Astrocyte (in vitro differentiated cells and primary cell): ENCODE measurements at regions not wholly inside any gene's neighbourhood (a gene's known extent, or its start where the extent isn't known, plus 50 kb on each side); places are given as distances from the start of the nearest gene placed in this dataset.

ENCODE experiments used
- DNase-seq: peaks from one replicate; pipeline ENCODE4 v3.0.0-alpha.2; 2010; ENCODE audit warnings: low read depth
- FAIRE-seq: peaks from 2 replicates; lab custom pipeline; 2011; peaks lifted over from hg19 to GRCh38; lab: Jason Lieb, UNC
- H2AFZ ChIP-seq: 2 replicates; pipeline ENCODE4 v1.6.0; 2012; ENCODE audit warnings: low read depth, low read length, inconsistent platforms
- H3K27ac ChIP-seq: 2 replicates; pipeline ENCODE4 v1.5.1; 2011; ENCODE audit warnings: low read depth, low read length, inconsistent platforms
- H3K27me3 ChIP-seq: 2 replicates; pipeline ENCODE4 v1.6.0; 2011; ENCODE audit warnings: low read length, inconsistent platforms; ENCODE audit not compliant: insufficient read depth
- H3K36me3 ChIP-seq: 2 replicates; pipeline ENCODE4 v1.5.1; 2011; ENCODE audit warnings: low read length, inconsistent platforms; ENCODE audit not compliant: insufficient read depth
- H3K4me1 ChIP-seq: 2 replicates; pipeline ENCODE4 v1.5.1; 2011; ENCODE audit warnings: low read length, inconsistent platforms; ENCODE audit not compliant: insufficient read depth
- H3K4me2 ChIP-seq: 2 replicates; pipeline ENCODE4 v1.6.0; 2012; ENCODE audit warnings: low read length, inconsistent platforms
- H3K4me3 ChIP-seq: 2 replicates; pipeline ENCODE4 v1.5.1; 2011; ENCODE audit warnings: low read depth, mild to moderate bottlenecking, low read length, inconsistent platforms; ENCODE audit not compliant: insufficient read depth
- H3K79me2 ChIP-seq: 2 replicates; pipeline ENCODE4 v1.6.0; 2012; ENCODE audit warnings: mild to moderate bottlenecking, low read length, inconsistent platforms; ENCODE audit not compliant: insufficient read depth
- H3K9ac ChIP-seq: 2 replicates; pipeline ENCODE4 v1.6.0; 2012; ENCODE audit warnings: mild to moderate bottlenecking, low read length, inconsistent platforms
- H3K9me3 ChIP-seq: 2 replicates; pipeline ENCODE4 v1.5.1; 2012; ENCODE audit warnings: low read depth, mild to moderate bottlenecking, low read length, inconsistent platforms; ENCODE audit not compliant: insufficient read depth
- H4K20me1 ChIP-seq: 2 replicates; pipeline ENCODE4 v1.6.0; 2012; ENCODE audit warnings: low read length, inconsistent platforms; ENCODE audit not compliant: insufficient read depth
- H3K27ac Mint-ChIP-seq: one replicate; pipeline ENCODE4 v1.8.0; 2021; ENCODE audit warnings: mild to moderate bottlenecking, mixed read lengths; ENCODE audit not compliant: unreplicated experiment
- H3K27me3 Mint-ChIP-seq: one replicate; pipeline ENCODE4 v1.8.0; 2021; ENCODE audit warnings: low read depth, mixed read lengths; ENCODE audit not compliant: unreplicated experiment
- H3K36me3 Mint-ChIP-seq: one replicate; pipeline ENCODE4 v1.8.0; 2021; ENCODE audit warnings: low read depth, mixed read lengths; ENCODE audit not compliant: unreplicated experiment
- H3K4me1 Mint-ChIP-seq: one replicate; pipeline ENCODE4 v1.8.0; 2021; ENCODE audit warnings: low read depth, mixed read lengths; ENCODE audit not compliant: unreplicated experiment
- H3K4me3 Mint-ChIP-seq: one replicate; pipeline ENCODE4 v1.8.0; 2021; ENCODE audit warnings: mild to moderate bottlenecking, moderate library complexity, mixed read lengths; ENCODE audit not compliant: unreplicated experiment
- H3K9me3 Mint-ChIP-seq: one replicate; pipeline ENCODE4 v1.8.0; 2021; ENCODE audit warnings: mild to moderate bottlenecking, mixed read lengths; ENCODE audit not compliant: unreplicated experiment
- EZH2 ChIP-seq: IDR thresholded peaks from 2 replicates; pipeline ENCODE4 v1.6.1; 2012; ENCODE audit warnings: mild to moderate bottlenecking, low read length, inconsistent platforms; ENCODE audit not compliant: insufficient read depth
- TF ChIP-seq, protein P1 (sequence below): IDR thresholded peaks from 2 replicates; pipeline ENCODE4 v1.5.1; 2011; ENCODE audit warnings: low read depth, mild to moderate bottlenecking, inconsistent platforms, low read length, moderate library complexity; ENCODE audit not compliant: insufficient read depth

DNA sequence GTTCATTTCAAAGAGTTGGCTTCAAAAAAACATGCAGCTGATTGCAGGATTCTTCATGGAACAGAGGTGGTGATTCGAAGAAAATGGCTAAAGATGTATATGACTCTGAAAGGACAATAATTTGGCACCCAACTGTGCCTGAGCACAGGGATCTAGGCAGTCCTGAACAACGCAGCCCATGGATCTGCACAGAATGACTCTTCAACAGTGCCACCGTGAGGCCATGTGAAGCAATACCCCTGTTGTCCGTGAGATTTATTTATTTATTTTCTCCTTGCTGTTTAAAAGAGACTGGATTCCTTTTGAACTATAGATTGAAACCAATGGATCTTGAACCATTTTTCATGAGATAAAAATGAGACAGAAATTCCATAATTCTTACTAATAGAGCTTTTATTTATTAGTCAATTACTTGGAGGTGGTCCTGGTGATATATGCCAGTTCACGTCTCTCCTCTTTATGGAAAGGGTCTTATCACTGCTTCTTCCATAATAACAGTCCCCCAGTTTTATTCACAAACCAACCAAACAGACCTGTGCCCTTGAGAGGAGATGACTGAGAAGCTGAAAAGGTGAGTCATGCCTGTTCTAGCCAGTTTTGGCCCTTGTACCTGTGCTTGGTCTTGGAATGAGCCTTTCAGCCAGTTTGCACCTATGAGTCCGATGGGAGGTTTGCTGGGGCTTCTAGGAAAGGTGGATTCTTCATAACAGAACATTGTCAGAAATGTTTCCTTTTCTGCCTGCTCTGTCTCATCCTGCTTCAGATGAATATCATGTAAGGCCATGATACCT, 1598.3 kb downstream of the AACS start:
- peaks cover 21% of the 10 kb centered on the region for H3K4me1 ChIP-seq
- H3K4me2 ChIP-seq: no peak overlapping the region
- H4K20me1 ChIP-seq: no peaks in the 10 kb centered on the region
- TF ChIP-seq, protein P1, sequence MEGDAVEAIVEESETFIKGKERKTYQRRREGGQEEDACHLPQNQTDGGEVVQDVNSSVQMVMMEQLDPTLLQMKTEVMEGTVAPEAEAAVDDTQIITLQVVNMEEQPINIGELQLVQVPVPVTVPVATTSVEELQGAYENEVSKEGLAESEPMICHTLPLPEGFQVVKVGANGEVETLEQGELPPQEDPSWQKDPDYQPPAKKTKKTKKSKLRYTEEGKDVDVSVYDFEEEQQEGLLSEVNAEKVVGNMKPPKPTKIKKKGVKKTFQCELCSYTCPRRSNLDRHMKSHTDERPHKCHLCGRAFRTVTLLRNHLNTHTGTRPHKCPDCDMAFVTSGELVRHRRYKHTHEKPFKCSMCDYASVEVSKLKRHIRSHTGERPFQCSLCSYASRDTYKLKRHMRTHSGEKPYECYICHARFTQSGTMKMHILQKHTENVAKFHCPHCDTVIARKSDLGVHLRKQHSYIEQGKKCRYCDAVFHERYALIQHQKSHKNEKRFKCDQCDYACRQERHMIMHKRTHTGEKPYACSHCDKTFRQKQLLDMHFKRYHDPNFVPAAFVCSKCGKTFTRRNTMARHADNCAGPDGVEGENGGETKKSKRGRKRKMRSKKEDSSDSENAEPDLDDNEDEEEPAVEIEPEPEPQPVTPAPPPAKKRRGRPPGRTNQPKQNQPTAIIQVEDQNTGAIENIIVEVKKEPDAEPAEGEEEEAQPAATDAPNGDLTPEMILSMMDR: peak; percentile 25
- TF ChIP-seq EZH2: no peak
- FAIRE-seq (no peak), DNase-seq (no peak)
- H3K36me3 Mint-ChIP-seq: no peaks in the 10 kb centered on the region
- no peak overlapping the region for H3K4me3 ChIP-seq
- H3K4me3 Mint-ChIP-seq: no peak overlapping the region
- H3K27me3 ChIP-seq: no peaks in the 10 kb centered on the region
- H3K27ac Mint-ChIP-seq: no peak overlapping the region
- no peak overlapping the region for H3K27ac ChIP-seq
- no peaks in the 10 kb centered on the region for H3K9me3 ChIP-seq
- H3K79me2 ChIP-seq: no peaks in the 10 kb centered on the region
- no peaks in the 10 kb centered on the region for H3K27me3 Mint-ChIP-seq
- no peaks in the 10 kb centered on the region for H3K36me3 ChIP-seq
- H3K9me3 Mint-ChIP-seq: peaks cover 5% of the 10 kb centered on the region
- no peak overlapping the region for H2AFZ ChIP-seq
- H3K4me1 Mint-ChIP-seq: no peaks in the 10 kb centered on the region
- no peak overlapping the region for H3K9ac ChIP-seq

- Mint-ChIP-seq H3K27ac (no peak overlapping the region), H3K9me3 (no peaks in the 10 kb centered on the region), H3K4me1 (no peaks in the 10 kb centered on the region), H3K27me3 (no peaks in the 10 kb centered on the region), H3K4me3 (no peak overlapping the region), H3K36me3 (no peaks in the 10 kb centered on the region)
- FAIRE-seq: no peak
- Histone ChIP-seq H3K4me2 (peak overlapping the region; percentile 50), H3K4me1 (peaks cover 32% of the 10 kb centered on the region), H3K36me3 (no peaks in the 10 kb centered on the region), H3K4me3 (no peak overlapping the region), H3K79me2 (no peaks in the 10 kb centered on the region), H3K9me3 (no peaks in the 10 kb centered on the region), H3K27me3 (no peaks in the 10 kb centered on the region), H2AFZ (no peak overlapping the region), H3K27ac (peak overlapping the region; percentile 87), H4K20me1 (no peaks in the 10 kb centered on the region), H3K9ac (peak overlapping the region; percentile 62)
- DNase-seq: peak; percentile 97
- TF ChIP-seq, protein P1: no peak
- TF ChIP-seq EZH2: no peak
Observed at GRCh38 chr12:126667339-126667738, 1599.6 kb upstream of the TMEM132C start.

- Mint-ChIP-seq H3K9me3 (peaks cover 2% of the 10 kb centered on the region), H3K4me3 (no peak overlapping the region), H3K36me3 (no peaks in the 10 kb centered on the region), H3K27ac (no peak overlapping the region), H3K4me1 (no peaks in the 10 kb centered on the region), H3K27me3 (no peaks in the 10 kb centered on the region)
- Histone ChIP-seq H3K4me2 (peak overlapping the region; percentile 74), H3K27ac (peak overlapping the region; percentile 94), H3K4me3 (peak overlapping the region; percentile 8), H3K36me3 (no peaks in the 10 kb centered on the region), H4K20me1 (no peaks in the 10 kb centered on the region), H3K27me3 (no peaks in the 10 kb centered on the region), H3K79me2 (no peaks in the 10 kb centered on the region), H3K9ac (peak overlapping the region; percentile 68), H2AFZ (no peak overlapping the region), H3K4me1 (peaks cover 32% of the 10 kb centered on the region), H3K9me3 (no peaks in the 10 kb centered on the region)
- TF ChIP-seq, protein P1: no peak
- TF ChIP-seq EZH2: no peak
- FAIRE-seq: no peak
- peak; percentile 99 for DNase-seq
Observed at GRCh38 chr12:126668538-126668937, 1598.4 kb upstream of the TMEM132C start.
